ENCODE measurements at regions not wholly inside any gene's neighbourhood (a gene's known extent, or its start where the extent isn't known, plus 50 kb on each side); places are given as distances from the start of the nearest gene placed in this dataset.
"Not testable (repeated sequence)": the region's sequence is repeated elsewhere in the genome, so short reads cannot be mapped to it uniquely, and the experiment has no call there.

GRCh38 chr11:97995874-97996273, 1024.9 kb upstream of the CNTN5 start:
- DNase-seq (ENCODE audit: low read depth, low spot score) = no peak

GRCh38 chr11:97996762-97997161, 1024.0 kb upstream of the CNTN5 start:
- DNase-seq (ENCODE audit: low read depth, low spot score) = no peak

- no peak for DNase-seq (ENCODE audit: low read depth, low spot score)
Observed at GRCh38 chr11:98003606-98004371, 1017.0 kb upstream of the CNTN5 start.

- DNase-seq (ENCODE audit: low read depth, low spot score) = no peak
Observed at GRCh38 chr11:98007072-98007471, 1013.7 kb upstream of the CNTN5 start.

GRCh38 chr11:98027652-98028051, 993.1 kb upstream of the CNTN5 start:
- no peak for DNase-seq (ENCODE audit: low read depth, low spot score)

GRCh38 chr11:98029832-98030231, 990.9 kb upstream of the CNTN5 start:
- no peak for DNase-seq (ENCODE audit: low read depth, low spot score)

- no peak for DNase-seq (ENCODE audit: low read depth, low spot score)
Observed at GRCh38 chr11:98036810-98037209, 983.9 kb upstream of the CNTN5 start.

GRCh38 chr11:98040061-98040808, 980.5 kb upstream of the CNTN5 start:
- DNase-seq (ENCODE audit: low read depth, low spot score) = no peak

- DNase-seq (ENCODE audit: low read depth, low spot score) = no peak
Observed at GRCh38 chr11:98047647-98048046, 973.1 kb upstream of the CNTN5 start.

GRCh38 chr11:98053851-98054250, 966.9 kb upstream of the CNTN5 start:
- no peak for DNase-seq (ENCODE audit: low read depth, low spot score)

- no peak for DNase-seq (ENCODE audit: low read depth, low spot score)
Observed at GRCh38 chr11:98056945-98057344, 963.8 kb upstream of the CNTN5 start.

- DNase-seq (ENCODE audit: low read depth, low spot score) = no peak
Observed at GRCh38 chr11:98059488-98059887, 961.3 kb upstream of the CNTN5 start.

GRCh38 chr11:98060759-98061158, 960.0 kb upstream of the CNTN5 start:
- no peak for DNase-seq (ENCODE audit: low read depth, low spot score)

- no peak for DNase-seq (ENCODE audit: low read depth, low spot score)
Observed at GRCh38 chr11:98061858-98062257, 958.9 kb upstream of the CNTN5 start.

GRCh38 chr11:98062714-98063113, 958.0 kb upstream of the CNTN5 start:
- no peak for DNase-seq (ENCODE audit: low read depth, low spot score)

- no peak for DNase-seq (ENCODE audit: low read depth, low spot score)
Observed at GRCh38 chr11:98068251-98068650, 952.5 kb upstream of the CNTN5 start.

- DNase-seq (ENCODE audit: low read depth, low spot score) = not testable (repeated sequence)
Observed at GRCh38 chr11:98069147-98069546, 951.6 kb upstream of the CNTN5 start.

GRCh38 chr11:98069861-98070260, 950.9 kb upstream of the CNTN5 start:
- no peak for DNase-seq (ENCODE audit: low read depth, low spot score)

- DNase-seq (ENCODE audit: low read depth, low spot score) = no peak
Observed at GRCh38 chr11:98090861-98091505, 929.8 kb upstream of the CNTN5 start.

GRCh38 chr11:98099371-98099770, 921.4 kb upstream of the CNTN5 start:
- no peak for DNase-seq (ENCODE audit: low read depth, low spot score)

- DNase-seq (ENCODE audit: low read depth, low spot score) = no peak
Observed at GRCh38 chr11:98100689-98101088, 920.1 kb upstream of the CNTN5 start.

GRCh38 chr11:98101329-98101728, 919.4 kb upstream of the CNTN5 start:
- DNase-seq (ENCODE audit: low read depth, low spot score) = no peak
